ENCODE measurements at regions not wholly inside any gene's neighbourhood (a gene's known extent, or its start where the extent isn't known, plus 50 kb on each side); places are given as distances from the start of the nearest gene placed in this dataset.

DNA sequence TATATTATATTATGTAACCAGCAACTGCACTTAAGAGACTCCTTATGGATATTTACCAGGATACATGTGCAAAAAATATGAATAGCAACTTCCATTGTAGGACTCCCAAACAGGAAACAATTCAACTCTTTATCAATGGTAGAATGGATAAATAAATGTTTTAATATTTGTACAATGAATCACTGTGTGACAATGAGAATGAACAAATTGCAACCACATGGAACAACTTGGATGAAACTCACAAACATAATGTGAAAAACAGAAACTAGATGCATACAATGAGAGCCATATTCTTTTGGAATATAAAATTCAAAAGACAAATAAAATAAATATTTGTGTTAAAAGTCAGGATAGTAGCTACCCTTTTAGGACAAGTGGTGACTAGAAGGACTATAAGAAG lies 1015.7 kb downstream of the TECRL start:
- H3K27me3 ChIP-seq (ENCODE audit: control insufficient read depth, insufficient read depth, low read length), result no peaks in the 10 kb centered on the region
- no peaks in the 10 kb centered on the region for H3K9me3 ChIP-seq (ENCODE audit: control insufficient read depth, insufficient read depth, low read depth, low read length)
- in situ Hi-C loops (cut with HindIII; ENCODE audit: low pct_unique_long_range_greater_than_20kb, low sequenced_read_pairs), result no loop called here
- POLR2A ChIA-PET, result no interaction called here
- H3K27ac ChIP-seq (ENCODE audit: low read length), result no peak overlapping the region
- no peak overlapping the region for H3K4me3 ChIP-seq (ENCODE audit: low read depth in 2 of 2, low read length in 2 of 2)
- no peak for DNase-seq (ENCODE audit: low read depth, low spot score)
- CTCF ChIA-PET, result no interaction called here
- intact Hi-C loops (cut with micrococcal nuclease; ENCODE audit: unreplicated experiment), result no loop called here
- TF ChIP-seq, protein P1, sequence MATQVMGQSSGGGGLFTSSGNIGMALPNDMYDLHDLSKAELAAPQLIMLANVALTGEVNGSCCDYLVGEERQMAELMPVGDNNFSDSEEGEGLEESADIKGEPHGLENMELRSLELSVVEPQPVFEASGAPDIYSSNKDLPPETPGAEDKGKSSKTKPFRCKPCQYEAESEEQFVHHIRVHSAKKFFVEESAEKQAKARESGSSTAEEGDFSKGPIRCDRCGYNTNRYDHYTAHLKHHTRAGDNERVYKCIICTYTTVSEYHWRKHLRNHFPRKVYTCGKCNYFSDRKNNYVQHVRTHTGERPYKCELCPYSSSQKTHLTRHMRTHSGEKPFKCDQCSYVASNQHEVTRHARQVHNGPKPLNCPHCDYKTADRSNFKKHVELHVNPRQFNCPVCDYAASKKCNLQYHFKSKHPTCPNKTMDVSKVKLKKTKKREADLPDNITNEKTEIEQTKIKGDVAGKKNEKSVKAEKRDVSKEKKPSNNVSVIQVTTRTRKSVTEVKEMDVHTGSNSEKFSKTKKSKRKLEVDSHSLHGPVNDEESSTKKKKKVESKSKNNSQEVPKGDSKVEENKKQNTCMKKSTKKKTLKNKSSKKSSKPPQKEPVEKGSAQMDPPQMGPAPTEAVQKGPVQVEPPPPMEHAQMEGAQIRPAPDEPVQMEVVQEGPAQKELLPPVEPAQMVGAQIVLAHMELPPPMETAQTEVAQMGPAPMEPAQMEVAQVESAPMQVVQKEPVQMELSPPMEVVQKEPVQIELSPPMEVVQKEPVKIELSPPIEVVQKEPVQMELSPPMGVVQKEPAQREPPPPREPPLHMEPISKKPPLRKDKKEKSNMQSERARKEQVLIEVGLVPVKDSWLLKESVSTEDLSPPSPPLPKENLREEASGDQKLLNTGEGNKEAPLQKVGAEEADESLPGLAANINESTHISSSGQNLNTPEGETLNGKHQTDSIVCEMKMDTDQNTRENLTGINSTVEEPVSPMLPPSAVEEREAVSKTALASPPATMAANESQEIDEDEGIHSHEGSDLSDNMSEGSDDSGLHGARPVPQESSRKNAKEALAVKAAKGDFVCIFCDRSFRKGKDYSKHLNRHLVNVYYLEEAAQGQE (IDR thresholded peaks at IDR 0.05; ENCODE audit: insufficient read depth in 1 of 2, low read depth in 2 of 2, low read length in 1 of 2), result no peak
- TF ChIP-seq SIN3A (IDR thresholded peaks at IDR 0.05; ENCODE audit: borderline replicate concordance, insufficient read depth, low read depth, low read length) (no peak), POLR2AphosphoS5 (IDR thresholded peaks at IDR 0.05; ENCODE audit: low read depth, low read length) (no peak), TCF7L2 (IDR thresholded peaks at IDR 0.05; ENCODE audit: low read depth, low read length) (no peak)
- TF ChIP-seq, protein P2, sequence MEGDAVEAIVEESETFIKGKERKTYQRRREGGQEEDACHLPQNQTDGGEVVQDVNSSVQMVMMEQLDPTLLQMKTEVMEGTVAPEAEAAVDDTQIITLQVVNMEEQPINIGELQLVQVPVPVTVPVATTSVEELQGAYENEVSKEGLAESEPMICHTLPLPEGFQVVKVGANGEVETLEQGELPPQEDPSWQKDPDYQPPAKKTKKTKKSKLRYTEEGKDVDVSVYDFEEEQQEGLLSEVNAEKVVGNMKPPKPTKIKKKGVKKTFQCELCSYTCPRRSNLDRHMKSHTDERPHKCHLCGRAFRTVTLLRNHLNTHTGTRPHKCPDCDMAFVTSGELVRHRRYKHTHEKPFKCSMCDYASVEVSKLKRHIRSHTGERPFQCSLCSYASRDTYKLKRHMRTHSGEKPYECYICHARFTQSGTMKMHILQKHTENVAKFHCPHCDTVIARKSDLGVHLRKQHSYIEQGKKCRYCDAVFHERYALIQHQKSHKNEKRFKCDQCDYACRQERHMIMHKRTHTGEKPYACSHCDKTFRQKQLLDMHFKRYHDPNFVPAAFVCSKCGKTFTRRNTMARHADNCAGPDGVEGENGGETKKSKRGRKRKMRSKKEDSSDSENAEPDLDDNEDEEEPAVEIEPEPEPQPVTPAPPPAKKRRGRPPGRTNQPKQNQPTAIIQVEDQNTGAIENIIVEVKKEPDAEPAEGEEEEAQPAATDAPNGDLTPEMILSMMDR (IDR thresholded peaks at IDR 0.05), result no peak
- no peak for ATAC-seq
- no TSS peak for BruUV-seq (replicated peaks)
- no peaks in the 10 kb centered on the region for H3K36me3 ChIP-seq (ENCODE audit: control insufficient read depth, insufficient read depth, low read length)
- no peaks in the 10 kb centered on the region for H3K4me1 ChIP-seq (ENCODE audit: control insufficient read depth, insufficient read depth, low read length)

DNA sequence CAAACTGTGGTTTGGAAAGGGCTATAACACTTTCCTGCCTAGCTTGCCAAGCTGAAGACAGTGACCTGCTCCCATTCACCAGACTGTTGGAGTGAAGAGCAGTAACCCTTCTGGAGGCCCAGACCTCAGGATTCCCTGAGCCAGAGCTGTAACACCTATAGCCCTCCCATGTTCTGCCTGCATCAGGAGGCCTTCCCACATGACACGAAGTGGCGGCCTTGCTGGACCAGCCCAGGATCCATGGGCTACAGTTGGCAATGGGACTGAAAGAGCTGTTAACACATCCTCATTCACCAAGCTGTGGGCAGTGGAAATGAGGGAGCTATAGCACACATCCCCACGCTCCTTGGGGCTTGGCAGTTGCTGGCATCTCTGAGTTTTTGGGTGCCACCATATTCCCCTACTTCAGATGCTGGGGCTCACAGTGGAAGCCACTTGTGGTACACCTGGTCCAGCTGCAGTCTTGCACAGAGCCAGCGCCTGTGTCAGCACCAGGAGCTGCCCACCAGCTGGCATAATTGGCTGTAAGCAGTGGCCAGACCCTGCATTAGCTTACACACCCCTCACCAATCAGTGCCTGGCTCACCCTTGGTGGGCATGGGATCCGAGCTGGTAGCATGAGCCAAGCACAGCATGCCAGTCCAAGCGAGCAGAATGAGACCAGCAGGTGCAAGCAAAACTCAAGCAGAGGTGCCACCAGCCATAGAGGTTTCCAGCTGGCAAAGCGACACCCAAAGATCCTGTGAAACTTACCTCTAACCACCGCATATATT lies 1029.3 kb downstream of the TECRL start:
- ATAC-seq (no peak), DNase-seq (ENCODE audit: low read depth, low spot score) (no peak)
- H3K9me3 ChIP-seq (ENCODE audit: control insufficient read depth, insufficient read depth, low read depth, low read length), result no peaks in the 10 kb centered on the region
- H3K4me1 ChIP-seq (ENCODE audit: control insufficient read depth, insufficient read depth, low read length), result no peaks in the 10 kb centered on the region
- no peaks in the 10 kb centered on the region for H3K36me3 ChIP-seq (ENCODE audit: control insufficient read depth, insufficient read depth, low read length)
- no TSS peak for BruUV-seq (replicated peaks)
- in situ Hi-C loops (cut with HindIII; ENCODE audit: low pct_unique_long_range_greater_than_20kb, low sequenced_read_pairs) (no loop called here), intact Hi-C loops (cut with micrococcal nuclease; ENCODE audit: unreplicated experiment) (no loop called here)
- CTCF ChIA-PET, result interaction anchor here (0.6 kb wide), 1 partner anchor 252 kb away, joined by 3 read pairs; no protein-coding TSS in a partner anchor
- POLR2A ChIA-PET, result no interaction called here
- no peak overlapping the region for H3K4me3 ChIP-seq (ENCODE audit: low read depth in 2 of 2, low read length in 2 of 2)
- H3K27ac ChIP-seq (ENCODE audit: low read length), result no peak overlapping the region
- TF ChIP-seq POLR2AphosphoS5 (IDR thresholded peaks at IDR 0.05; ENCODE audit: low read depth, low read length) (no peak), TCF7L2 (IDR thresholded peaks at IDR 0.05; ENCODE audit: low read depth, low read length) (no peak)
- TF ChIP-seq, protein P2 (IDR thresholded peaks at IDR 0.05), result no peak
- TF ChIP-seq, protein P1 (IDR thresholded peaks at IDR 0.05; ENCODE audit: insufficient read depth in 1 of 2, low read depth in 2 of 2, low read length in 1 of 2), result no peak
- no peaks in the 10 kb centered on the region for H3K27me3 ChIP-seq (ENCODE audit: control insufficient read depth, insufficient read depth, low read length)

All from Panc1 (cell line).